ENCODE measurements at regions not wholly inside any gene's neighbourhood (a gene's known extent, or its start where the extent isn't known, plus 50 kb on each side); places are given as distances from the start of the nearest gene placed in this dataset.
"Not testable (repeated sequence)": the region's sequence is repeated elsewhere in the genome, so short reads cannot be mapped to it uniquely, and the experiment has no call there.

- H2AFZ ChIP-seq (ENCODE audit: low read depth, low read length): no peak overlapping the region
- no peaks in the 10 kb centered on the region for H3K36me3 ChIP-seq (ENCODE audit: insufficient read depth, low read length)
- no peaks in the 10 kb centered on the region for H3K27me3 ChIP-seq (ENCODE audit: insufficient read depth, low read length)
- H3K4me1 ChIP-seq (ENCODE audit: insufficient read depth, low read length): no peaks in the 10 kb centered on the region
- H3K9me3 ChIP-seq (ENCODE audit: low read length): peaks cover 1% of the 10 kb centered on the region
- no peak overlapping the region for H3K4me3 ChIP-seq (ENCODE audit: low read length)
Measured at GRCh38 chr9:33731625-33732024, 63.7 kb upstream of the PRSS3 start.

GRCh38 chr9:33734247-33734940 is 61.0 kb upstream of the PRSS3 start:
- H3K36me3 ChIP-seq (ENCODE audit: insufficient read depth, low read length); H2AFZ ChIP-seq (ENCODE audit: low read depth, low read length); H3K9me3 ChIP-seq (ENCODE audit: low read length); H3K4me3 ChIP-seq (ENCODE audit: low read length); H3K27me3 ChIP-seq (ENCODE audit: insufficient read depth, low read length); H3K4me1 ChIP-seq (ENCODE audit: insufficient read depth, low read length): not testable (repeated sequence)

GRCh38 chr9:33734941-33735835 is 60.2 kb upstream of the PRSS3 start:
- H2AFZ ChIP-seq (ENCODE audit: low read depth, low read length); H3K4me1 ChIP-seq (ENCODE audit: insufficient read depth, low read length); H3K4me3 ChIP-seq (ENCODE audit: low read length); H3K27me3 ChIP-seq (ENCODE audit: insufficient read depth, low read length); H3K36me3 ChIP-seq (ENCODE audit: insufficient read depth, low read length); H3K9me3 ChIP-seq (ENCODE audit: low read length): not testable (repeated sequence)

GRCh38 chr9:33737811-33738606 is 57.4 kb upstream of the PRSS3 start:
- Histone ChIP-seq H2AFZ (ENCODE audit: low read depth, low read length) (no peak overlapping the region), H3K9me3 (ENCODE audit: low read length) (no peaks in the 10 kb centered on the region), H3K27me3 (ENCODE audit: insufficient read depth, low read length) (no peaks in the 10 kb centered on the region), H3K4me3 (ENCODE audit: low read length) (no peak overlapping the region), H3K4me1 (ENCODE audit: insufficient read depth, low read length) (no peaks in the 10 kb centered on the region), H3K36me3 (ENCODE audit: insufficient read depth, low read length) (no peaks in the 10 kb centered on the region)

GRCh38 chr9:33739398-33739797 is 56.0 kb upstream of the PRSS3 start:
- Histone ChIP-seq H3K4me3 (ENCODE audit: low read length) (no peak overlapping the region), H3K27me3 (ENCODE audit: insufficient read depth, low read length) (no peaks in the 10 kb centered on the region), H2AFZ (ENCODE audit: low read depth, low read length) (no peak overlapping the region), H3K36me3 (ENCODE audit: insufficient read depth, low read length) (no peaks in the 10 kb centered on the region), H3K4me1 (ENCODE audit: insufficient read depth, low read length) (no peaks in the 10 kb centered on the region), H3K9me3 (ENCODE audit: low read length) (no peaks in the 10 kb centered on the region)

- no peak overlapping the region for H3K4me3 ChIP-seq (ENCODE audit: low read length)
- H2AFZ ChIP-seq (ENCODE audit: low read depth, low read length): no peak overlapping the region
- H3K27me3 ChIP-seq (ENCODE audit: insufficient read depth, low read length): no peaks in the 10 kb centered on the region
- no peaks in the 10 kb centered on the region for H3K36me3 ChIP-seq (ENCODE audit: insufficient read depth, low read length)
- no peaks in the 10 kb centered on the region for H3K9me3 ChIP-seq (ENCODE audit: low read length)
- no peaks in the 10 kb centered on the region for H3K4me1 ChIP-seq (ENCODE audit: insufficient read depth, low read length)
Measured at GRCh38 chr9:33740075-33740474, 55.3 kb upstream of the PRSS3 start.

- not testable (repeated sequence) for H3K9me3 ChIP-seq (ENCODE audit: low read length); H3K4me3 ChIP-seq (ENCODE audit: low read length); H3K4me1 ChIP-seq (ENCODE audit: insufficient read depth, low read length); H2AFZ ChIP-seq (ENCODE audit: low read depth, low read length); H3K27me3 ChIP-seq (ENCODE audit: insufficient read depth, low read length); H3K36me3 ChIP-seq (ENCODE audit: insufficient read depth, low read length)
Measured at GRCh38 chr9:33740958-33741357, 54.4 kb upstream of the PRSS3 start.

GRCh38 chr9:33742051-33742450 is 53.3 kb upstream of the PRSS3 start:
- no peaks in the 10 kb centered on the region for H3K4me1 ChIP-seq (ENCODE audit: insufficient read depth, low read length)
- H3K9me3 ChIP-seq (ENCODE audit: low read length): no peaks in the 10 kb centered on the region
- H3K36me3 ChIP-seq (ENCODE audit: insufficient read depth, low read length): no peaks in the 10 kb centered on the region
- H2AFZ ChIP-seq (ENCODE audit: low read depth, low read length): no peak overlapping the region
- H3K4me3 ChIP-seq (ENCODE audit: low read length): no peak overlapping the region
- H3K27me3 ChIP-seq (ENCODE audit: insufficient read depth, low read length): no peaks in the 10 kb centered on the region

GRCh38 chr9:33742519-33742918 is 52.8 kb upstream of the PRSS3 start:
- Histone ChIP-seq H3K36me3 (ENCODE audit: insufficient read depth, low read length) (no peaks in the 10 kb centered on the region), H3K4me3 (ENCODE audit: low read length) (no peak overlapping the region), H3K9me3 (ENCODE audit: low read length) (no peaks in the 10 kb centered on the region), H3K4me1 (ENCODE audit: insufficient read depth, low read length) (no peaks in the 10 kb centered on the region), H2AFZ (ENCODE audit: low read depth, low read length) (no peak overlapping the region), H3K27me3 (ENCODE audit: insufficient read depth, low read length) (no peaks in the 10 kb centered on the region)

Measured in neuron (in vitro differentiated cells).